Kidney glomerular epithelial cell (primary cell): ENCODE measurements at regions not wholly inside any gene's neighbourhood (a gene's known extent, or its start where the extent isn't known, plus 50 kb on each side); places are given as distances from the start of the nearest gene placed in this dataset.
"Not testable (repeated sequence)": the region's sequence is repeated elsewhere in the genome, so short reads cannot be mapped to it uniquely, and the experiment has no call there.

ENCODE experiments used
- DNase-seq: peaks from one replicate; lab custom pipeline; 2025; lab: John Stamatoyannopoulos, UW

DNA sequence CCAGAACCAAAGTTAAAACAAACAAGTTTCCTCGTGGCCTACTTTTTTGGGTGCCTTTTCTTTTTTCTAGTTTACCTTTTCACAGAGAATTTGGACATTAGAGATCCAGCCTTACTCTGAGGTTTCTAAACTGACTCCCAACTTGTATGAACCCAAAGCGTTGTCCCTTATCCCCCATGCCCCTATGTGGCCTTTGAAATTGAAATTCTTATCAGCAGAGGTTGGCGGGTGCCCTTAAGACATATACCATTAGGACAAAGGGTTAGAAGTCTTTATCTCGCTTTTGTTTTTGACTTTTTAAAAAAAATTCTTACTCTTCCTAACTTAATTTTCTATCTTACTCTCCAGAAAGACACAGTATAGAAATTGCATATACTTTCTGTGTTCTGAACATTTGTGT, 76.3 kb upstream of the C7orf33 start:
- DNase-seq, result no peak

DNA sequence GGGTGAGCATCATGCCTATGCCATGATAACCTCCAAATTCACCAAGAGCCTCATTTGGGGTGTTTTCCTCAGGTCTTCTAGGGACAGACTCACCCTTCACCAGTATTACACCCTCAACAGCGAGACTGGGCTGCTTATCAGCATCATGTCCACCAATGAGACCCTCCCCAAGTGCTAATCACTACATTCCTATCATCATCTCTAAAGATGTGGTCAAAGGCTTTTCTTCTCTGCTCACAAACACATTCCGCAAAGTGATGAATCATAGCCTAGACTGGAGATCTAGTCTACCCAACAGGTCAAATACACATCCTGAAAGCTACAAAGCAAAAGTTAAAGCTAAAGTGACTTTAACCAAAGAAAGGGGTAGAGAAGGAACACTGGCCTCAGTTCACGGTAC, 75.3 kb upstream of the C7orf33 start:
- no peak for DNase-seq

DNA sequence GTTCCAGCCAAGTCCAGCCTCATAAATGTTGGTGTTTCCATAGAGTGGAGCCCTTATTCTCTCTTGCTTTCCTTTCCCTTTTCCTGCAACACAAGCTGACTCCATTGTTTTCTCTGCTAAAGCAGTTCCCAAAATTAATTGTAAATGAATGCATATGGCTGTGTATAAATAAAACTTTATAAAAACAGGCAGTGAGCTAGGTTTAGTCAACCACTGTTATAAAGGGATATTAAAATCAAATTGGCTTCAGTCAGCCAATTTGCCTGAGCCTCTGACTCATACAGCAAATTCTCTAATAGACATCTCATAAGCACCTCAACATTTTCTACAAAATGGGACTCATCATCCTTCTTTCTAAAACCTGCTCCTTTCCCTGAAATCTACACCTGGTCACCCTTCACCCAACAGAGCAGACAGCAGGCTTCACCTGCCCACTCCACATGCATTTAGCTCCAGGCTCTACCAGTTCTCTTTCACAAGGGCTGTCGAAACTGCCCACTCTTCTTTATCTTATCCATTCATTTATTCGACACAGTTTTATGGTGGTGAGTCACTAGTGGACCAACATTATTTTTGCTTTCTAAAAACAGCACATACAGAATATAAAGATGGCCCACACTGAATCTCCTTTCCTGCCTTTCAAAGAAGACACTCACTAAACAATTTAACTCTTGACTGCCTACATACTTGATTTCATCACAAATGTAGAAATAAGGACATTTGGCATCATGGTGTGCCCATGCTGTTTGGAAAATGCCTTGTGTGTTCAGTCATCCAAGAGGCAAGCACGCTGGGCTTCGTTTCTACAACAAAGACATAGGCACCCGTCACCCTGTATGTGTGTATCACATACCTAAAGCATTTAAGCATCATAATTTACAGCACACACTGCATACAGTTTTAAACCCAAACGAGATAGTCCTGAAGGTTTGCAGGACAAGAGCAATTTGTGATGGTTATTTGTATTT, 74.6 kb upstream of the C7orf33 start:
- DNase-seq, result no peak

DNA sequence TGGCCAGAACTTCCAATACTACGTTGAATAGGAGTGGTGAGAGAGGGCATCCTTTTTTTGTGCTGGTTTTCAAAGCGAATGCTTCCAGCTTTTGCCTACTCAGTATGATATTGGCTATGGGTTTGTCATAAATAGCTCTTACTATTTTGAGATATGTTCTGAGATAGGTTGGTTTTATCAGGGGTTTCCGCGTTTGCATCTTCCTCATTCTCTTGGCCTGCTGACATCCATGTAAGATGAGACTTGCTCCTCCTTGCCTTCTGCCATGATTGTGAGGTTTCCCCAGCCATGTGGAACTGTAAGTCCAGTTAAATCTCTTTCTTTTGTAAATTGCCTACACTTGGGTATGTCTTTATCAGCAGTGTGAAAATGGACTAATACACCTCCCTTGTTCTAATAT, 71.2 kb upstream of the C7orf33 start:
- not testable (repeated sequence) for DNase-seq

DNA sequence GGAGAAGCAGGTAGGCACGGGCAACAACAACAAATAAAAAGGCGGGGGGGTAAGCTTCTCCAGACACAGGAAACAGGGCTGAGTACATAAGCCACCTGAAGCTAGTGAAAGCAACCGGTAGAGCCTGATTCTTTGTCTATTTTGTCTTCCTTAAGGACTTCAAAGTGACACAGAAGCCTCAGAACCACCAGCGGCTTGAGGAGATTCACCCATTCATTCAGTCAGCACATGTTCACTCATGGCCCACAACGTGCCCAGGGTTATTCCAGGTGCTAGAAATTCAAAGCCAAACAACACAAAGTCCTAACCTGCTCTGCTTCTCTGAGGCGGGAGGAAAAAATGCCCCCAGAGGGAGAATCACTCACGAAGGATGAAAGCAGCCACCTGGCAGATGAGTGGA, 69.3 kb upstream of the C7orf33 start:
- no peak for DNase-seq

DNA sequence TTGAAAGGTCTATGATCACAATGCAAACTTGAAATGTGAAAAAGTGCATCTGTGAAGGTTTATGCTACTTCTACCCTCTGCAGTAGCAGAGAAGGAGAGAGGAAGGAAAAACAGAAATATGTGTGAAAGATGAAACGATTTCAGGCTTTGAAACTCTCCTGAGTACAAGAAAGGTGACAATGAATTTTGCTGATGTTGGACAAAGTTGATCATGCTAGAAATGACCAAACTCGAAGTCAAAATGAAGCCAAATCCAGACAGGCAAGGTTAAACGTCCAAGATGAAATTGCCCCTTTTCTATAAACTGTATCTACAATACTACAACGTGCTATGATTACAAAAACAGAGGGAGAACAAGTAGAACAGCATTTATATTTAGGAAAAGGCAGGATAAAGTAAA, 67.0 kb upstream of the C7orf33 start:
- no peak for DNase-seq

DNA sequence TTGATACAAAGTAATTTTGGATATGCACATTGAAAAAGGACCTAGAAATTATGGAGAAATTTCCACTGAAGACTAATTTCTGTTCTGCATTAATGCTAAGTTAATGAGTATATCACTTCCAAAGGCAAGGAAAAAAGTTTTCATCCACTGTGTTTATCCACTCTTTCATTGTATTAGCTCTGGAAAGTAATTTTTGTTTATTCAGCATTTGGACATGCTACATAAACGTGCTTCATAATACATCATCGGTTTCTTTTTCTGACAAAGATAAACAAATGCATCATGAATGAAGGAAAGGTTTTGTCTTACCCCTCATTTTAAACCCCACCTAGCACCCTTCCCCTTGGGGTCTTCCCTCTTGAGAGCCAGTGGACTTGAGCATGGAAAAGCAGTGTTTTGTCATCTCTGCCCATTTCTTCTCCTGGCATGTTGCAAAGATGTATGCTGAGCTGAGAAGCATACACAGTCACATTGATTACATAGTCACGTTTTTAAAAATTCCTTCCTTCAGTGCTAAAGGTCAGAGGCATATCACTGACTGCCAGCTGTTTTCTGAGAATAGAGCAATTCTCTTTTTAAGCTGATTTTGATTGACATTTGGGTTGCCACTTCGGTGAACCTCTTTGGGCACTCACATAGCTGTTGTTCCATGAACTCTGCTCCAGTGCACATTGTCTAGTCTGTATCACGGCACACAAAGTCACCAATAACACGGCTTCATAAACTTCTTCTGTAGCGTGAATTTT, 65.9 kb upstream of the C7orf33 start:
- DNase-seq, result no peak

DNA sequence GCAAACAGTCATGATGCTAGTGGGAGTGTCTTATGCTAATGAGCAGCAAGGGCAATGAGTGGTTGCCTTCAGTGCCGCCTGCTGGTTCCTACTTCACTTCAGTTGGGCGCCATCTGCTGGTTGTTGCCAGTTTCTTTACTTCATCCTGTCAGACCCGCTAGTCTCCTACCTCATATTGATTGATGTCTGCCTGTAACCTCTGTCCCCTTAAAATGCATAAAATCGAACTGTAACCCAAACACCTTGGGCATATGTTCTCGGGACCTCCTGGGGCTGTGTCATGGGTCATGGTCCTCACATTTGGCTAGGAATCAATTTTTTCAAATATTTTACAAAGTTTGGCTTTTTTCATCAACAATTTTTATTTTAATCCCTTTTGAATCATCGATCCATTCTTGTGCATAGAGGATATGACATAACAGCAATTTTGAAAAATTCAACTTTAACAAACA, 62.8 kb upstream of the C7orf33 start:
- DNase-seq, result peak; percentile 62

DNA sequence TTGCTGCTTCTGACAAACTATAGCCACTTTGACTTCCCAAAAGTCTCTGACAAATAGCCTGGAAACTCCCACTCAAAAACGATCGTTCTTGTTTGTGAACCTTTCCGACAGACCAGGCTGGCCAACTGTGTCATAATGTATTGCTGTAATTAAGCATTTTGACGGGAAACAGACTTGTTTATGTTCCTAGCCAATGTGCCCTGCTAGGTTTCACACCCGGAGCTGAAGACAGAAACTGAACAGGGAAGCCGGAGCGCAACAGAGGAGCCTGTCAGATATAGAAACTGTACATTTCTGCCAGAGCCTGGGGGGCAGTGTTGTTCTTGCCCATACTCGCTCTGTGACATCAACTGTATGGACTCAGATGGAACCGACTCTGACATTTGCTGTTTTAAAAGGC, 55.3 kb upstream of the C7orf33 start:
- DNase-seq, result peak; percentile 11

DNA sequence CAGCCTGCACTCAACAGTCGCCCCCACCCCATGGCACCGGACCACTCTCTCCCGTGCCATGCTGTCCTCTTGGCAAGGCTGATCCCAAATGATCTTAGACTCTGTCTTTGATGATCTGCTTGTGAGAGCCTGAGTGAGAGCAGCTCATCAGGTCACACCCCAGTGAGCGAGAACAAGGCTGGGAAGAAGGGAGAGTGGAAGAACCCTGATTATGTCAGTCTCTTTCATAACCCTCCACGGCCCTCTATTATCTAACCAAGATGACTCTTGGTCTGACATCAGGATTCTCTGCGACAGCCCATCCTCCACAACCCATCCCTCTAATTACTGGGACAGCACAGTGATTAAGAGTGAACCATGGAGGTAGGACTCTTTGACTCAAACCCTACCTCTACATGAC, 53.1 kb upstream of the C7orf33 start:
- DNase-seq, result peak; percentile 57

DNA sequence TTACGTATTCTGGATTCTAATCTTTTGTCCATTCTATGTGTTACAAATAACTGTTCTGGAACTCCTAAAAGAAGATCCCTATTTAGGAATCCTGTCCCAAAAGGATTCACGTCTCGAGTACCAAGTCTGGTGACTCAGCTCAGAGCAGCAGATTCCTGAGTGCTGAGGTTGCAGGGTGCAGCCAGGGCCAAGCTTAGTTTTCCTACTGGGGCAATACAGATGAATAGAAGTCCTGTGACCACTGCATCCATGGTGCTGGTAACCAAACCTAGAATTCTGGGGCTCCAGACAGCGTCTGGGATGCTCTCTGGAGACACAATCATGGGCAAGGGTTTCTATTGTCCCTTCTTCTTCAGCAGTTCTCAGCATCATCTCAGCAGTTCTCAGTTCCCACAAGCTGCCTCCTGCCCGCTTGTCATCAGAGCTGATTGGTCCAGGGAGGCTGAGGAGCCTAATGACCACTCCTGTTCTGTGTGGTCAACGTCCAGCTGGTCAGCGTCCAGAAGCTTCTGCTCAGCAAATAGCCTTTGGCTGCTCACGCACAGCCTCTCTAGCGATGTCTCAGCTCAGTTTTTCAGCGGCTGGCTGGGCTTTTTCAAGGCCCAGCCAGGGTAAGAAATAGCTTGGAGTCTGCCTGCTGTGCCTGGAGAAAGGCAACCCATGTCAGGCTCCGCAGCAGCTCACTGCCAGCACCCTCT, 50.4 kb upstream of the C7orf33 start:
- DNase-seq, result peak; percentile 16
